GM12865 (cell line): ENCODE measurements at regions not wholly inside any gene's neighbourhood (a gene's known extent, or its start where the extent isn't known, plus 50 kb on each side); places are given as distances from the start of the nearest gene placed in this dataset.
A peak's percentile ranks its signal among the peaks of the same experiment; 100 is the strongest.
"Not testable (repeated sequence)": the region's sequence is repeated elsewhere in the genome, so short reads cannot be mapped to it uniquely, and the experiment has no call there.

Source experiments
- DNase-seq: peaks from one replicate; pipeline ENCODE4 v3.0.0; 2010; ENCODE audit warnings: low read depth
- H3K4me3 ChIP-seq: 2 replicates; pipeline ENCODE4 v1.5.1; 2011; ENCODE audit warnings: mild to moderate bottlenecking, low read depth, low read length, control low read depth
- TF ChIP-seq, protein P1 (sequence below): IDR thresholded peaks from 2 replicates; pipeline ENCODE4 v1.5.1; 2011; ENCODE audit warnings: low read length, control low read depth, low read depth, inconsistent platforms; ENCODE audit not compliant: insufficient read depth; ENCODE audit errors: missing control alignments

GRCh38 chr13:22800526-22801401, 380.0 kb upstream of the SGCG start:
- DNase-seq = peak; percentile 10
- no peak overlapping the region for H3K4me3 ChIP-seq
- TF ChIP-seq, protein P1, sequence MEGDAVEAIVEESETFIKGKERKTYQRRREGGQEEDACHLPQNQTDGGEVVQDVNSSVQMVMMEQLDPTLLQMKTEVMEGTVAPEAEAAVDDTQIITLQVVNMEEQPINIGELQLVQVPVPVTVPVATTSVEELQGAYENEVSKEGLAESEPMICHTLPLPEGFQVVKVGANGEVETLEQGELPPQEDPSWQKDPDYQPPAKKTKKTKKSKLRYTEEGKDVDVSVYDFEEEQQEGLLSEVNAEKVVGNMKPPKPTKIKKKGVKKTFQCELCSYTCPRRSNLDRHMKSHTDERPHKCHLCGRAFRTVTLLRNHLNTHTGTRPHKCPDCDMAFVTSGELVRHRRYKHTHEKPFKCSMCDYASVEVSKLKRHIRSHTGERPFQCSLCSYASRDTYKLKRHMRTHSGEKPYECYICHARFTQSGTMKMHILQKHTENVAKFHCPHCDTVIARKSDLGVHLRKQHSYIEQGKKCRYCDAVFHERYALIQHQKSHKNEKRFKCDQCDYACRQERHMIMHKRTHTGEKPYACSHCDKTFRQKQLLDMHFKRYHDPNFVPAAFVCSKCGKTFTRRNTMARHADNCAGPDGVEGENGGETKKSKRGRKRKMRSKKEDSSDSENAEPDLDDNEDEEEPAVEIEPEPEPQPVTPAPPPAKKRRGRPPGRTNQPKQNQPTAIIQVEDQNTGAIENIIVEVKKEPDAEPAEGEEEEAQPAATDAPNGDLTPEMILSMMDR = no peak

GRCh38 chr13:22801402-22802003, 379.3 kb upstream of the SGCG start:
- no peak overlapping the region for H3K4me3 ChIP-seq
- TF ChIP-seq, protein P1 = no peak
- DNase-seq = peak; percentile 19

GRCh38 chr13:22812793-22813192, 368.0 kb upstream of the SGCG start:
- DNase-seq = no peak
- TF ChIP-seq, protein P1 = no peak
- no peak overlapping the region for H3K4me3 ChIP-seq

- DNase-seq, H3K4me3 ChIP-seq: not testable (repeated sequence)
Observed at GRCh38 chr13:22813531-22814377, 367.0 kb upstream of the SGCG start.

DNA sequence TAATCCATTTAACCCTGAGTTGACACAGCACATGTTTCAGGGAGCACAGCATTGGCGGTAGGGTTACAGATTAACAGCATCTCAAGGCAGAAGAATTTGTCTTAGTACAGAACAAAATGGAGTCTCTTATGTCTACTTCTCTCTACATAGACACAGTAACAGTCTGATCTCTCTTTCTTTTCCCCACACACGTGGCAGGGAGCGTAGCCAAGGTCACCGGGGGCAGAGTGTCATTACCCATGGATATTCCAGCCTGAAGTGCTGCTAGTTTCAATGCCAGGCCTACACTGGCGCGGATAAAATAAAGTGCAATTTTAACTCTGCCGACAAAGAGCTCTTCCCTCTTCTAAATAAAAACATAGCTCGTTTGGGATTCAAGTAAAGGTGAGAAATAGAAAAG, 366.3 kb upstream of the SGCG start:
- not testable (repeated sequence) for H3K4me3 ChIP-seq, DNase-seq

DNA sequence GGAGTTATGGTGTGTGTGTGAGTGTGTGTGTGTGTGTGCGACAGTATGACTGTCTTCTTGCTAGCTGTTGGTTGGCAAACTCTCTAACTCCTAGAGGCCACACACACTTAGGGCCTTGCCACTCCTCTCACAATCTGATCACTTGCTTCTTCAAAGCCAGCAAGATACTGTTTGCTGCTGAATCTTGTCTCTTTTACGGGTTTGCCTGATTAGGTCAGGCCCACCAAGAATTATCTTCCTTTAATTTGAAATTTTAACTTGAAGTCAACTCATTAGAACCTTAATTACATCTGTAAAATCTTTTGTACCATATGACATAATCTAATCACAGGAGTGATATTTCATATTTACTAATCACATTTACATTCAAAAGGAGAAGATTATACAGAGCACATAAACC, 359.2 kb upstream of the SGCG start:
- TF ChIP-seq, protein P1 = no peak
- no peak overlapping the region for H3K4me3 ChIP-seq
- DNase-seq = no peak

DNA sequence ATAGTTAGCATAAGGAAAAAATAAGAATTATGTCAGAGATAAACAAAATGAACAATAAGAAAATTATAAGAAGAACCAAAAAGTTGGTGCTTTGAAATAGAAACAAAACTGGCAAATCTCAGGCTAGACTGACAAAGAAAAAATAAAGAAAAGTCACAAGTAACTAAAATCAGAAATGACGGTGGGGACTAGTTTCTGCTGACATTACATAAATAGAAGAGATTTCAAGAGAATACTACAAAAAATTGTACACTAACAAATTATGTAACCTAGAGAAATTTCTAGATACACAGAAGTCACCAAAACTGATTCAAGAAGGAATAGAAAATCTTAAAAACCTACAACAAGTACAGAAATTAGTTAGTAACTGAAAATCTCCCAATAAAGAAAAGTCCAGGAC, 355.6 kb upstream of the SGCG start:
- no peak for DNase-seq
- no peak overlapping the region for H3K4me3 ChIP-seq
- TF ChIP-seq, protein P1 = no peak
